DOHH2 (cell line): ENCODE measurements at regions not wholly inside any gene's neighbourhood (a gene's known extent, or its start where the extent isn't known, plus 50 kb on each side); places are given as distances from the start of the nearest gene placed in this dataset.

Experiments used
- CTCF ChIP-seq: fragments of 200-600 bp; sonication (generic); IDR thresholded peaks from one replicate; pipeline ENCODE4 v1.5.1; 2014; ENCODE audit warnings: antibody characterized with exemption, mild to moderate bottlenecking, low read depth, low read length; ENCODE audit not compliant: poor library complexity, severe bottlenecking
- EZH2phosphoT487 ChIP-seq: fragments of 200-600 bp; sonication (generic); IDR thresholded peaks from 2 replicates; pipeline ENCODE4 v1.6.1; 2017; ENCODE audit warnings: borderline replicate concordance, mild to moderate bottlenecking, antibody characterized with exemption, low read length, moderate library complexity, mixed read lengths

- TF ChIP-seq CTCF (no peak), EZH2phosphoT487 (no peak)
These were observed 979.8 kb upstream of the CITED2 start for GRCh38 chr6:140354296-140354695.
